ENCODE measurements at regions not wholly inside any gene's neighbourhood (a gene's known extent, or its start where the extent isn't known, plus 50 kb on each side); places are given as distances from the start of the nearest gene placed in this dataset.

DNA sequence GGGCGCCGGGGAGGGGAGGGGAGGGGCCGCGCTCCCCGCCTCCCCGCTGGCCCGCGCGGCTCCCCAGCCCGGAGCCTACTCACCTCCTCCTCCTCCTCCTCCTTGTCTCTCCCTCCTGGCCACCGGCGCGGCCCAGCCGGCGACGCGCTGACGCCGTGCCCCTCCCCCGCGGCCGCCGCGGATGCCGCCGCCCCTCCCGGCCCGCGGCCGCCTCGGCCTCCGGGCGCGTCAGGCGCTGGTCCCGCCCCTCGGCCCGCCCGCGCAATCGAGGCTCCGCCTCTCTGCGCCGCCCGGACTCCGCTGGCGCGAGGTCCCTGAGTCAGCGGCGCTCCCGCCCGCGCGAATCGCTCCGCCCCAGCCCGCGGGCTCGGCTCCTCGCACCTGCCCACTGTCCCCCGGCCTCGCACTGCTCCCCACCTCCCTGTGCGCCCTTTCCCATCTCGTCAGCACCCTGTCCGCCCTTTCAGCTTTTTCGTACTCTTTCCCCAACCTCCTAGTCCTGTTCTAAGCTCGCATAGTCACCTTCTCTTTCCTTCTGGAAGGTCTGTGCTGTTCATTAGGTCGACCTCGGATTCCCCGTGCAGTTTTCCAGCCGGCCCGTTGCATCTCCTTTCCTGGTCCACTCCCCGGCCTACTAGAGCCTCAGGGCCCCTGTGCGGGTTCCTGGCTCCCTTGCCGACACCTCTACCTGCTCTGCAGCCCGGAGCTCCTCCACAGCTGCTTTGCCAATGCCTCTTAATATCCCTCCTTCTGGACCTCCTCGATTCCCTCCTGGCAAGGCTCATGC, 187.4 kb downstream of the ZEB2 start (continued):
- TF ChIP-seq, protein P1, sequence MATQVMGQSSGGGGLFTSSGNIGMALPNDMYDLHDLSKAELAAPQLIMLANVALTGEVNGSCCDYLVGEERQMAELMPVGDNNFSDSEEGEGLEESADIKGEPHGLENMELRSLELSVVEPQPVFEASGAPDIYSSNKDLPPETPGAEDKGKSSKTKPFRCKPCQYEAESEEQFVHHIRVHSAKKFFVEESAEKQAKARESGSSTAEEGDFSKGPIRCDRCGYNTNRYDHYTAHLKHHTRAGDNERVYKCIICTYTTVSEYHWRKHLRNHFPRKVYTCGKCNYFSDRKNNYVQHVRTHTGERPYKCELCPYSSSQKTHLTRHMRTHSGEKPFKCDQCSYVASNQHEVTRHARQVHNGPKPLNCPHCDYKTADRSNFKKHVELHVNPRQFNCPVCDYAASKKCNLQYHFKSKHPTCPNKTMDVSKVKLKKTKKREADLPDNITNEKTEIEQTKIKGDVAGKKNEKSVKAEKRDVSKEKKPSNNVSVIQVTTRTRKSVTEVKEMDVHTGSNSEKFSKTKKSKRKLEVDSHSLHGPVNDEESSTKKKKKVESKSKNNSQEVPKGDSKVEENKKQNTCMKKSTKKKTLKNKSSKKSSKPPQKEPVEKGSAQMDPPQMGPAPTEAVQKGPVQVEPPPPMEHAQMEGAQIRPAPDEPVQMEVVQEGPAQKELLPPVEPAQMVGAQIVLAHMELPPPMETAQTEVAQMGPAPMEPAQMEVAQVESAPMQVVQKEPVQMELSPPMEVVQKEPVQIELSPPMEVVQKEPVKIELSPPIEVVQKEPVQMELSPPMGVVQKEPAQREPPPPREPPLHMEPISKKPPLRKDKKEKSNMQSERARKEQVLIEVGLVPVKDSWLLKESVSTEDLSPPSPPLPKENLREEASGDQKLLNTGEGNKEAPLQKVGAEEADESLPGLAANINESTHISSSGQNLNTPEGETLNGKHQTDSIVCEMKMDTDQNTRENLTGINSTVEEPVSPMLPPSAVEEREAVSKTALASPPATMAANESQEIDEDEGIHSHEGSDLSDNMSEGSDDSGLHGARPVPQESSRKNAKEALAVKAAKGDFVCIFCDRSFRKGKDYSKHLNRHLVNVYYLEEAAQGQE (tag by site-specific recombination; IDR thresholded peaks at IDR 0.05): 0 out of 2 replicates have a peak, but pooled peaks have one; percentile 28
- TF ChIP-seq, protein P2, sequence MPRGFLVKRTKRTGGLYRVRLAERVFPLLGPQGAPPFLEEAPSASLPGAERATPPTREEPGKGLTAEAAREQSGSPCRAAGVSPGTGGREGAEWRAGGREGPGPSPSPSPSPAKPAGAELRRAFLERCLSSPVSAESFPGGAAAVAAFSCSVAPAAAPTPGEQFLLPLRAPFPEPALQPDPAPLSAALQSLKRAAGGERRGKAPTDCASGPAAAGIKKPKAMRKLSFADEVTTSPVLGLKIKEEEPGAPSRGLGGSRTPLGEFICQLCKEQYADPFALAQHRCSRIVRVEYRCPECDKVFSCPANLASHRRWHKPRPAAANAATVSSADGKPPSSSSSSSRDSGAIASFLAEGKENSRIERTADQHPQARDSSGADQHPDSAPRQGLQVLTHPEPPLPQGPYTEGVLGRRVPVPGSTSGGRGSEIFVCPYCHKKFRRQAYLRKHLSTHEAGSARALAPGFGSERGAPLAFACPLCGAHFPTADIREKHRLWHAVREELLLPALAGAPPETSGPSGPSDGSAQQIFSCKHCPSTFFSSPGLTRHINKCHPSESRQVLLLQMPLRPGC (tag by site-specific recombination; IDR thresholded peaks at IDR 0.05): no peak
- TF ChIP-seq, protein P3, sequence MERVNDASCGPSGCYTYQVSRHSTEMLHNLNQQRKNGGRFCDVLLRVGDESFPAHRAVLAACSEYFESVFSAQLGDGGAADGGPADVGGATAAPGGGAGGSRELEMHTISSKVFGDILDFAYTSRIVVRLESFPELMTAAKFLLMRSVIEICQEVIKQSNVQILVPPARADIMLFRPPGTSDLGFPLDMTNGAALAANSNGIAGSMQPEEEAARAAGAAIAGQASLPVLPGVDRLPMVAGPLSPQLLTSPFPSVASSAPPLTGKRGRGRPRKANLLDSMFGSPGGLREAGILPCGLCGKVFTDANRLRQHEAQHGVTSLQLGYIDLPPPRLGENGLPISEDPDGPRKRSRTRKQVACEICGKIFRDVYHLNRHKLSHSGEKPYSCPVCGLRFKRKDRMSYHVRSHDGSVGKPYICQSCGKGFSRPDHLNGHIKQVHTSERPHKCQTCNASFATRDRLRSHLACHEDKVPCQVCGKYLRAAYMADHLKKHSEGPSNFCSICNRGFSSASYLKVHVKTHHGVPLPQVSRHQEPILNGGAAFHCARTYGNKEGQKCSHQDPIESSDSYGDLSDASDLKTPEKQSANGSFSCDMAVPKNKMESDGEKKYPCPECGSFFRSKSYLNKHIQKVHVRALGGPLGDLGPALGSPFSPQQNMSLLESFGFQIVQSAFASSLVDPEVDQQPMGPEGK (tag by site-specific recombination; IDR thresholded peaks at IDR 0.05): peak; percentile 61; the same call in 1 of the 2 replicates
- TF ChIP-seq, protein P4, sequence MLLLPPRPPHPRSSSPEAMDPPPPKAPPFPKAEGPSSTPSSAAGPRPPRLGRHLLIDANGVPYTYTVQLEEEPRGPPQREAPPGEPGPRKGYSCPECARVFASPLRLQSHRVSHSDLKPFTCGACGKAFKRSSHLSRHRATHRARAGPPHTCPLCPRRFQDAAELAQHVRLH (tag by site-specific recombination; IDR thresholded peaks at IDR 0.05): no peak
- TF ChIP-seq ZNF302 (tag by site-specific recombination; IDR thresholded peaks at IDR 0.05; ENCODE audit: low read depth): no peak
- TF ChIP-seq GLIS2 (tag by site-specific recombination; IDR thresholded peaks at IDR 0.05): no peak
- 0 out of 2 replicates have a peak, but pooled peaks have one; percentile 17 for TF ChIP-seq KLF1 (tag by site-specific recombination; IDR thresholded peaks at IDR 0.05)
- TF ChIP-seq ZBTB17 (tag by site-specific recombination; IDR thresholded peaks at IDR 0.05): peak; percentile 54
- TF ChIP-seq, protein P5, sequence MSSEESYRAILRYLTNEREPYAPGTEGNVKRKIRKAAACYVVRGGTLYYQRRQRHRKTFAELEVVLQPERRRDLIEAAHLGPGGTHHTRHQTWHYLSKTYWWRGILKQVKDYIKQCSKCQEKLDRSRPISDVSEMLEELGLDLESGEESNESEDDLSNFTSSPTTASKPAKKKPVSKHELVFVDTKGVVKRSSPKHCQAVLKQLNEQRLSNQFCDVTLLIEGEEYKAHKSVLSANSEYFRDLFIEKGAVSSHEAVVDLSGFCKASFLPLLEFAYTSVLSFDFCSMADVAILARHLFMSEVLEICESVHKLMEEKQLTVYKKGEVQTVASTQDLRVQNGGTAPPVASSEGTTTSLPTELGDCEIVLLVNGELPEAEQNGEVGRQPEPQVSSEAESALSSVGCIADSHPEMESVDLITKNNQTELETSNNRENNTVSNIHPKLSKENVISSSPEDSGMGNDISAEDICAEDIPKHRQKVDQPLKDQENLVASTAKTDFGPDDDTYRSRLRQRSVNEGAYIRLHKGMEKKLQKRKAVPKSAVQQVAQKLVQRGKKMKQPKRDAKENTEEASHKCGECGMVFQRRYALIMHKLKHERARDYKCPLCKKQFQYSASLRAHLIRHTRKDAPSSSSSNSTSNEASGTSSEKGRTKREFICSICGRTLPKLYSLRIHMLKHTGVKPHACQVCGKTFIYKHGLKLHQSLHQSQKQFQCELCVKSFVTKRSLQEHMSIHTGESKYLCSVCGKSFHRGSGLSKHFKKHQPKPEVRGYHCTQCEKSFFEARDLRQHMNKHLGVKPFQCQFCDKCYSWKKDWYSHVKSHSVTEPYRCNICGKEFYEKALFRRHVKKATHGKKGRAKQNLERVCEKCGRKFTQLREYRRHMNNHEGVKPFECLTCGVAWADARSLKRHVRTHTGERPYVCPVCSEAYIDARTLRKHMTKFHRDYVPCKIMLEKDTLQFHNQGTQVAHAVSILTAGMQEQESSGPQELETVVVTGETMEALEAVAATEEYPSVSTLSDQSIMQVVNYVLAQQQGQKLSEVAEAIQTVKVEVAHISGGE (tag by site-specific recombination; conservative IDR thresholded peaks at IDR 0.05; ENCODE audit: low read depth): 0 out of 2 replicates have a peak, but pooled peaks have one; percentile 26
- peak; percentile 61; the same call in 1 of the 2 replicates for TF ChIP-seq ZBTB48 (tag by site-specific recombination; IDR thresholded peaks at IDR 0.05)
- TF ChIP-seq ZNF501 (tag by site-specific recombination; IDR thresholded peaks at IDR 0.05): 0 out of 2 replicates have a peak, but pooled peaks have one; percentile 33
- TF ChIP-seq ZNF843 (tag by site-specific recombination; IDR thresholded peaks at IDR 0.05): 0 out of 2 replicates have a peak, but pooled peaks have one; percentile 17
- TF ChIP-seq ZSCAN30 (tag by site-specific recombination; IDR thresholded peaks at IDR 0.05): 0 out of 2 replicates have a peak, but pooled peaks have one; percentile 12
- TF ChIP-seq PRDM1 (tag by site-specific recombination; IDR thresholded peaks at IDR 0.05): peak; percentile 8; the same call in 1 of the 2 replicates
- no peak for TF ChIP-seq ZNF214 (tag by site-specific recombination; IDR thresholded peaks at IDR 0.05; ENCODE audit: borderline replicate concordance)
- 0 out of 2 replicates have a peak, but pooled peaks have one; percentile 40 for TF ChIP-seq IKZF3 (tag by site-specific recombination; IDR thresholded peaks at IDR 0.05)
- TF ChIP-seq ZEB2 (tag by site-specific recombination; IDR thresholded peaks at IDR 0.05): peak; percentile 57
- TF ChIP-seq SP3 (tag by site-specific recombination; IDR thresholded peaks at IDR 0.05): peak; percentile 40
- TF ChIP-seq SP7 (tag by site-specific recombination; IDR thresholded peaks at IDR 0.05): peak; percentile 55
- TF ChIP-seq ZFHX2 (tag by site-specific recombination; conservative IDR thresholded peaks at IDR 0.05): peak; percentile 81
- TF ChIP-seq ZNF600 (tag by site-specific recombination; IDR thresholded peaks at IDR 0.05): peak; percentile 78; the same call in 1 of the 2 replicates
- TF ChIP-seq SP2 (tag by site-specific recombination; IDR thresholded peaks at IDR 0.05): 0 out of 2 replicates have a peak, but pooled peaks have one; percentile 13
- TF ChIP-seq ZNF354C (tag by site-specific recombination; IDR thresholded peaks at IDR 0.05; ENCODE audit: borderline replicate concordance, low read depth): no peak
